ENCODE measurements at regions not wholly inside any gene's neighbourhood (a gene's known extent, or its start where the extent isn't known, plus 50 kb on each side); places are given as distances from the start of the nearest gene placed in this dataset.
"Not testable (repeated sequence)": the region's sequence is repeated elsewhere in the genome, so short reads cannot be mapped to it uniquely, and the experiment has no call there.

DNA sequence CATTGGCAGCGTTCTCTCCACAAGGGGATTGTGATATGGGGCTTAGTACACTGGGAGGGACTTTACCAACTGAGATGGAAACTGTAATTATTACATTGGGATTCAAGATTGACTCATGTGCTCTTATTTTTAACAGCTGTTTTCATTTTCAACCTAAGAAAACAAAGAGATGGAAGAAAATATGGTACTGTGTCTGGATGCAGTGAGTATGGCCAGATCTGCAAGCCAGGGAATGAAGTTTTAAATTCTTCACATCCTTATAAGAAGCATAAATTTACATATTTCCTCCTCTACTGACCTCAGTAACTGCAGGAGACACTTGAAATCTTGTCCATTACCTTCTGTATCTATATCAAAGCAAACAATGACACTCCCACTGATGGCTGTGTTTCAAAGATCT lies 81.5 kb upstream of the EDEM3 start:
- no peak overlapping the region for H3K27ac ChIP-seq
- TF ChIP-seq, protein P1, sequence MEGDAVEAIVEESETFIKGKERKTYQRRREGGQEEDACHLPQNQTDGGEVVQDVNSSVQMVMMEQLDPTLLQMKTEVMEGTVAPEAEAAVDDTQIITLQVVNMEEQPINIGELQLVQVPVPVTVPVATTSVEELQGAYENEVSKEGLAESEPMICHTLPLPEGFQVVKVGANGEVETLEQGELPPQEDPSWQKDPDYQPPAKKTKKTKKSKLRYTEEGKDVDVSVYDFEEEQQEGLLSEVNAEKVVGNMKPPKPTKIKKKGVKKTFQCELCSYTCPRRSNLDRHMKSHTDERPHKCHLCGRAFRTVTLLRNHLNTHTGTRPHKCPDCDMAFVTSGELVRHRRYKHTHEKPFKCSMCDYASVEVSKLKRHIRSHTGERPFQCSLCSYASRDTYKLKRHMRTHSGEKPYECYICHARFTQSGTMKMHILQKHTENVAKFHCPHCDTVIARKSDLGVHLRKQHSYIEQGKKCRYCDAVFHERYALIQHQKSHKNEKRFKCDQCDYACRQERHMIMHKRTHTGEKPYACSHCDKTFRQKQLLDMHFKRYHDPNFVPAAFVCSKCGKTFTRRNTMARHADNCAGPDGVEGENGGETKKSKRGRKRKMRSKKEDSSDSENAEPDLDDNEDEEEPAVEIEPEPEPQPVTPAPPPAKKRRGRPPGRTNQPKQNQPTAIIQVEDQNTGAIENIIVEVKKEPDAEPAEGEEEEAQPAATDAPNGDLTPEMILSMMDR (IDR thresholded peaks at IDR 0.05; ENCODE audit: low read depth, low read length), result no peak
- H3K36me3 ChIP-seq, result no peaks in the 10 kb centered on the region
- no peak for DNase-seq
- no peaks in the 10 kb centered on the region for H3K9me3 ChIP-seq (ENCODE audit: severe bottlenecking)
- no peaks in the 10 kb centered on the region for H3K27me3 ChIP-seq (ENCODE audit: insufficient read depth, low read depth, severe bottlenecking)
- H3K4me3 ChIP-seq (ENCODE audit: low read depth, low read length), result no peak overlapping the region

- H3K27me3 ChIP-seq (ENCODE audit: insufficient read depth, low read depth, severe bottlenecking); H3K4me3 ChIP-seq (ENCODE audit: low read depth, low read length); H3K9me3 ChIP-seq (ENCODE audit: severe bottlenecking); H3K36me3 ChIP-seq; DNase-seq; H3K27ac ChIP-seq: not testable (repeated sequence)
These were observed 79.3 kb upstream of the EDEM3 start for GRCh38 chr1:184833994-184834393.

- H3K36me3 ChIP-seq, result no peaks in the 10 kb centered on the region
- no peaks in the 10 kb centered on the region for H3K9me3 ChIP-seq (ENCODE audit: severe bottlenecking)
- no peaks in the 10 kb centered on the region for H3K27me3 ChIP-seq (ENCODE audit: insufficient read depth, low read depth, severe bottlenecking)
- DNase-seq, result no peak
- H3K4me3 ChIP-seq (ENCODE audit: low read depth, low read length), result no peak overlapping the region
- TF ChIP-seq, protein P1 (IDR thresholded peaks at IDR 0.05; ENCODE audit: low read depth, low read length), result no peak
- no peak overlapping the region for H3K27ac ChIP-seq
These were observed 77.9 kb upstream of the EDEM3 start for GRCh38 chr1:184832517-184832916.

DNA sequence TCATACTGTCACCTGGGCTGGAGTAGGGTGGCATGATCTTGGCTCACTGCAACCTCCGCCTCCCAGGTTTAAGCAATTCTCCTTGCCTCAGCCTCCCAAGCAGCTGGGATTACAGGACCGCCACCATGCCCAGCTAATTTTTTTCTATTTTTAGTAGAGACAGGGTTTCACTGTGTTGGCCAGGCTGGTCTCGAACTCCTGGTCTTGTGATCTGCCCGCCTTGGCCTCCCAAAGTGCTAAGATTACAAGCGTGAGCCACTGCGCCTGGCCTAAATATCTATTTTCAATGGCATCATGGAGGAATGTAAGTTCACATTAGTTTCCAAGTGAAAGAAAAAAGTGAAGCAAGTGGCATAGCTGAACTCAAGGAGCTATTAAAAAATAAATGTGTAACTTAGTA lies 74.8 kb upstream of the EDEM3 start:
- H3K4me3 ChIP-seq (ENCODE audit: low read depth, low read length); H3K9me3 ChIP-seq (ENCODE audit: severe bottlenecking); DNase-seq; H3K27me3 ChIP-seq (ENCODE audit: insufficient read depth, low read depth, severe bottlenecking); H3K36me3 ChIP-seq; H3K27ac ChIP-seq: not testable (repeated sequence)

GRCh38 chr1:184828369-184828717 lies 73.7 kb upstream of the EDEM3 start:
- Histone ChIP-seq H3K27ac (no peak overlapping the region), H3K36me3 (no peaks in the 10 kb centered on the region), H3K4me3 (ENCODE audit: low read depth, low read length) (no peak overlapping the region), H3K9me3 (ENCODE audit: severe bottlenecking) (no peaks in the 10 kb centered on the region), H3K27me3 (ENCODE audit: insufficient read depth, low read depth, severe bottlenecking) (no peaks in the 10 kb centered on the region)
- no peak for DNase-seq
- TF ChIP-seq, protein P1 (IDR thresholded peaks at IDR 0.05; ENCODE audit: low read depth, low read length), result no peak

GRCh38 chr1:184827600-184828368 lies 73.1 kb upstream of the EDEM3 start:
- Histone ChIP-seq H3K27me3 (ENCODE audit: insufficient read depth, low read depth, severe bottlenecking) (no peaks in the 10 kb centered on the region), H3K9me3 (ENCODE audit: severe bottlenecking) (no peaks in the 10 kb centered on the region), H3K36me3 (no peaks in the 10 kb centered on the region), H3K27ac (no peak overlapping the region), H3K4me3 (ENCODE audit: low read depth, low read length) (no peak overlapping the region)
- TF ChIP-seq, protein P1 (IDR thresholded peaks at IDR 0.05; ENCODE audit: low read depth, low read length), result no peak
- DNase-seq, result no peak

- no peak for DNase-seq
- TF ChIP-seq, protein P1 (IDR thresholded peaks at IDR 0.05; ENCODE audit: low read depth, low read length), result no peak
- Histone ChIP-seq H3K27me3 (ENCODE audit: insufficient read depth, low read depth, severe bottlenecking) (no peaks in the 10 kb centered on the region), H3K36me3 (no peaks in the 10 kb centered on the region), H3K9me3 (ENCODE audit: severe bottlenecking) (no peaks in the 10 kb centered on the region), H3K27ac (no peak overlapping the region), H3K4me3 (ENCODE audit: low read depth, low read length) (no peak overlapping the region)
These were observed 71.3 kb upstream of the EDEM3 start for GRCh38 chr1:184826001-184826400.

Measured in WERI-Rb-1 (cell line).